WI38 (cell line): ENCODE measurements at regions not wholly inside any gene's neighbourhood (a gene's known extent, or its start where the extent isn't known, plus 50 kb on each side); places are given as distances from the start of the nearest gene placed in this dataset.

ENCODE experiments used
- H3K4me3 ChIP-seq: 2 replicates; pipeline ENCODE4 v1.5.1; 2011; ENCODE audit warnings: low read depth, mild to moderate bottlenecking, control low read depth, low read length
- TF ChIP-seq, protein P1 (sequence below): IDR thresholded peaks from 2 replicates; pipeline ENCODE4 v1.5.1; 2012; ENCODE audit warnings: low read depth, mild to moderate bottlenecking, control low read depth, low read length

DNA sequence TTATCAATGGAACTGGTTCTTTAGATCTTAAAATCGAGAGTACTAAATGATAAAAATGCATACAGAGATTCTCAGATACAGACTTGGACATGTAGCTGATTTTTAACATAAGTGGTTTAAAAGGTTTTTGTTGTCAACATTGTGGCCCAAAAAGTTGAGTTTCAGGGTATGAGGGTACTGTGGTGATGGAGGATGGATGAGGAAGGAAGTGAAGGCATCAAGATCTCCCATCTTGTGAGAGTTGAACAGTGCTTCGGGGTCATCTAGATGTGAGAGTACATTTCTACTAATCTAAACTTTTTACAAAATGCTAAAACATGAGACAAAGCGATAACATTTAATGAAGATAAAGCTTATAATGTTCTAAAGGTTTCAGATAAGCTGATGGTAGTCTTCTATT lies 452.6 kb downstream of the PCNX1 start:
- H3K4me3 ChIP-seq, result no peak overlapping the region
- TF ChIP-seq, protein P1, sequence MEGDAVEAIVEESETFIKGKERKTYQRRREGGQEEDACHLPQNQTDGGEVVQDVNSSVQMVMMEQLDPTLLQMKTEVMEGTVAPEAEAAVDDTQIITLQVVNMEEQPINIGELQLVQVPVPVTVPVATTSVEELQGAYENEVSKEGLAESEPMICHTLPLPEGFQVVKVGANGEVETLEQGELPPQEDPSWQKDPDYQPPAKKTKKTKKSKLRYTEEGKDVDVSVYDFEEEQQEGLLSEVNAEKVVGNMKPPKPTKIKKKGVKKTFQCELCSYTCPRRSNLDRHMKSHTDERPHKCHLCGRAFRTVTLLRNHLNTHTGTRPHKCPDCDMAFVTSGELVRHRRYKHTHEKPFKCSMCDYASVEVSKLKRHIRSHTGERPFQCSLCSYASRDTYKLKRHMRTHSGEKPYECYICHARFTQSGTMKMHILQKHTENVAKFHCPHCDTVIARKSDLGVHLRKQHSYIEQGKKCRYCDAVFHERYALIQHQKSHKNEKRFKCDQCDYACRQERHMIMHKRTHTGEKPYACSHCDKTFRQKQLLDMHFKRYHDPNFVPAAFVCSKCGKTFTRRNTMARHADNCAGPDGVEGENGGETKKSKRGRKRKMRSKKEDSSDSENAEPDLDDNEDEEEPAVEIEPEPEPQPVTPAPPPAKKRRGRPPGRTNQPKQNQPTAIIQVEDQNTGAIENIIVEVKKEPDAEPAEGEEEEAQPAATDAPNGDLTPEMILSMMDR, result no peak

DNA sequence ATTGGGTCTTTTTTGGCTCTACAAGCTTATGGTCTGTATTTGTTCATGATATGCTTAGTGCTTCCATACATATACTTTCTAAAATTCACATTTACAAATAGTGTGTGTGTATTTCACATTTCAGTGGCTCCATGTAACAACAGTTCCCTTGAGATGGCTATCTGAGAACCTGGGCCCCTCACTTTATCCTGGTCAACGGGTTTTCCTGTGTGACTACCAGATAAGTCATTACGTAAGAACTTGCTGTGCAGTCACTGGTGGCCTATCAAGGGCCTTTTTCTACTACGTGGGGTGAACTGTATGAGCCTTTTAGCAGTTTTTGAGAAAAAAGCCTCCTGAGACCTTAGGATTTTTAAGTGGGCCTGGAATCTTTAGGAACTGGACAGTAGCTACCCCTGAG lies 454.1 kb downstream of the PCNX1 start:
- no peak overlapping the region for H3K4me3 ChIP-seq
- TF ChIP-seq, protein P1, result no peak

DNA sequence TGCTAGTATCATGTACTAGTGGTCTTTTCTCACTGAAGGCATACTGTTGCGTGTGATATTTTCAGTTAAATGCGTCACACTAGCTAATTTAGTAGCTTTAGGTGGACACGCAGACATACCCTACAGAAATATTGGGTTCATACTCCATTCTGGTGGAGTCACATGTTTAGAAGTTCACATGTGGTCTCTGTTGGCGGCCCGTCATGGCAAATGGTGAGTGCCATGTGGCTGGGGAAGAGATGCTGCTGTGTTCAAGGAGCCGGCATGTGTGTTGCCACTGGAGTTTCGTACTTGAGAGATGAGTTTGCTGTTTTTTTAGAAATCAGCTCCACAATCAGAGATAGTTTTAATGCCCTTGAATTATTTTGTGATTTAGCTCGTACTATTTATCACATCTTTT lies 454.6 kb downstream of the PCNX1 start:
- no peak overlapping the region for H3K4me3 ChIP-seq
- TF ChIP-seq, protein P1, result no peak

DNA sequence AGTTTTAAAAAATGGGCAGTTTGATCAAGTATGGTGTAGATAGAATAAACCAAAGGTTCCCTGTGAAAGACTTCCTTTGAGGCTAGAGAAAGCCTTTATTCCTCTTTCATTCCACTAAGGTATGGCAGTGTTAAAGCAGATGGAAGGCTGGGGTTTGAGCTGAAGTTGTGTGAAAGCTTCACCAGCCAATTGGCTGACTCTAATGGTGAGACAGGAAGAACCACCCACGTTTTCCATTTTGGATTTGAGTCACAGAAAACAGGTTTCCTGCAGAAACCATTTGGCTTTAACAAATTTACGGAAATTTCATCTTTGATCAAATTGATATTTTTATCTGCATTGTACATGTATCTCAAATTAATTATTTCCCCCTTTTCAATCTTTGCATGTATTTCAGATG lies 455.0 kb downstream of the PCNX1 start:
- TF ChIP-seq, protein P1, result no peak
- H3K4me3 ChIP-seq, result no peak overlapping the region

DNA sequence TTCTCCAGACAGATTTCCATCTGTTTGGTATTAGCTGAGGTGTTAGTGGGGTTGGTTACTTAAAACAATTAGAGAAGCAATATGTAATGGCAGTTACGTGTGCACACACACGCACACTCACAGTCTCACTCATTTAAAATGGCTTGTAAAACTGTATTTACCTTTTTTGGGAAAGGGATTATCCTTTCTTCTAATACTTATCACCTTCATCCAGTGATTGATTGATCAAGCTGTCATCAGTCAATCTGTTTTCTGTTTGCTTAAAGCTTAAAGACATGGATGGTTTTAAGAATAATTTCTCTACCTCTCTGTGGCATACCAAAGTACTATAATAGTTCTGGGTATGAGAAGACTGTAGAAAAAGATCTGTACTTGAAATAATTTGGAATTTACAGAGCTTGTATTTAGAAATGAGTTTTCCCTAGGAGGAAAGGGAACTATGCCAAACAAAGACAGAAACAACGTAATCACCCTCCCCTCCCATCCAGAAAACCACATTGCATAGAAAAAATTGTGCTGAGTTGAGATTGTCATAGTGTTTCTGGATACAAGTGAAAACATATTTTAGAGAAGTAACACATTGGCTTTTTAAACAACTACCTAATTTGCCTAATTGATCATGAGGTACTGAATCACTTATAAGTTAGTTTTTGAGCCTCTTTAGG lies 455.8 kb downstream of the PCNX1 start:
- TF ChIP-seq, protein P1, result no peak
- H3K4me3 ChIP-seq, result no peak overlapping the region

DNA sequence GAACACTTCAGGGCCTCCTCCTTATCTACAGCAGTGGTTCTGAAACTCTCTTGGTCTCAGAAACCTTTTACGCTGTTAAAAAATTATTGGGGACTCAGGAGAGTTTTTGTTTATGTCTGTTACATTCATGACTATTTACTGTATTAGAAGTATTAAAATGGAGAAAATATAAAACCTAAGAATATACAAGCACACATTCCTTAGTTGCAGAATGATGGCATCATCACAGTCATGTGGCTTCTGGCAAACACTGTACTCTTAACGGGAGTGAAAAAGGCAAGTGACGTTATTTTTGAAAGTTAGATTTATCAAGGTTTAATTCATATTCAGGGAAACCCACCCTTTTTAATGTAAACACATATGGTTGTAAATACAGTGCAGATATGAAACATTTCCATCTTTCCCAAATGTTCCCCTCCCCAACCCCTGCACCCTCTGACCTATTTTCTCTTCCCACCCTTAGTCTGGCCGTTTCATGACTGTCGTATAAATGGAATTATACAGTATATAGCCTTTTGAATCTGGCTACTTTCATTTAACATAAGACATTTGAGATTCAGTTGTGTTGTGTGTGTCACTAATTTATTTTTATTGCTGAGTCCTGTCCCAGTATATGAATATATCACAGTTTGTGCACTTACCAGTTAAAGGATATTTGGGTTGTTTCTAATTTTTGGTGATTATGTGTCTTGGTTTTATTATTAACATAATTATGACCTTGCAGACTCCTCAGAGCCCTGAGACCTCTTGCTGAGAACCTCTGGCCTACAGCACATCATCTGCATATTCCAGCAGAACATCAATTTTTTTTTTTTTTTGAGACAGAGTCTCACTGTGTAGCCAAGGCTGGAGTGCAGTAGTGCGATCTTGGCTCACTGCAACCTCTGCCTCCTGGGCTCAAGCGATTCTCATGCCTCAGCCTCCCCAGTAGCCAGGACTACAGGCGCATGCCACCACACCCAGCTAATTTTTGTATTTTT lies 457.0 kb downstream of the PCNX1 start:
- H3K4me3 ChIP-seq, result no peak overlapping the region
- TF ChIP-seq, protein P1, result no peak

DNA sequence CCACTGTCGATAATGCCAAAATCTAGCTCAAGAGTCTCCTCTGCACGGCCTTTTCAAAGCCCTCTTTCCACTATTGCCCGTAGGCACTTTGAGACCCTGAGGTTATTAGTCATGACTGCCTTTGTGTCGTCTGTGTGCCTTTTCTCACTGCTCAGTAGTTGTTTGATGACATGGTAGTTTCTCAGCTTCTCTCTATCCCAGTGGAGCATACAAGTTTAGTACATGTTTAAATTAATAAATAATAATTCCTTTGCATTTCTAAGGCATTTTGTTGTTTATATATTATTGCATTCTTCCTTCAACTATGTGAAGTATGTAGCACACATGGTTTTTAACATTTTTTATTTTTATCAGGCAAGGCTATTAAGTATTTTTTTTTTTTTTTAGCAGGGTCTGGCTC lies 458.1 kb downstream of the PCNX1 start:
- TF ChIP-seq, protein P1, result no peak
- no peak overlapping the region for H3K4me3 ChIP-seq
